ENCODE measurements at regions not wholly inside any gene's neighbourhood (a gene's known extent, or its start where the extent isn't known, plus 50 kb on each side); places are given as distances from the start of the nearest gene placed in this dataset.
A peak's percentile ranks its signal among the peaks of the same experiment; 100 is the strongest.

DNA sequence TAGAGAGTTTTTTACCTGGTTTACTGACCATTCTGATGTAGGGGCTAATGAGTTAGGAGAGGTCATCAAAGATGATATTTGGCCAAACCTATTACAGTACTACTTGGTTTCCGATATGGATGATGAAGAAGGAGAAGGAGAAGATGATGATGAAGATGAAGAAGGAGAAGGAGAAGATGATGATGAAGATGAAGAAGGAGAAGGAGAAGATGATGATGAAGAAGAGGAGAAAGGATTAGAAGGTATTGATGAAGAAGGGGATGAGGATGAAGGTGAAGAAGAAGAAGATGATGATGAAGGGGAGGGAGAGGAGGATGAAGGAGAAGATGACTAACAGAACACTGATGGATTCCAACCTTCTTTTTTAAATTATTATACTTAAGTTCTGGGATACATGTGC is 196.6 kb downstream of the TMX1 start:
- Histone ChIP-seq H3K36me3 (no peaks in the 10 kb centered on the region), H3K4me1 (no peaks in the 10 kb centered on the region), H3K9me3 (no peaks in the 10 kb centered on the region), H3K27ac (no peak overlapping the region), H3K27me3 (no peaks in the 10 kb centered on the region), H3K4me3 (no peak overlapping the region)
- ATAC-seq, result no peak
- no peak for TF ChIP-seq POLR2AphosphoS5 (IDR thresholded peaks at IDR 0.05)
- TF ChIP-seq, protein P1, sequence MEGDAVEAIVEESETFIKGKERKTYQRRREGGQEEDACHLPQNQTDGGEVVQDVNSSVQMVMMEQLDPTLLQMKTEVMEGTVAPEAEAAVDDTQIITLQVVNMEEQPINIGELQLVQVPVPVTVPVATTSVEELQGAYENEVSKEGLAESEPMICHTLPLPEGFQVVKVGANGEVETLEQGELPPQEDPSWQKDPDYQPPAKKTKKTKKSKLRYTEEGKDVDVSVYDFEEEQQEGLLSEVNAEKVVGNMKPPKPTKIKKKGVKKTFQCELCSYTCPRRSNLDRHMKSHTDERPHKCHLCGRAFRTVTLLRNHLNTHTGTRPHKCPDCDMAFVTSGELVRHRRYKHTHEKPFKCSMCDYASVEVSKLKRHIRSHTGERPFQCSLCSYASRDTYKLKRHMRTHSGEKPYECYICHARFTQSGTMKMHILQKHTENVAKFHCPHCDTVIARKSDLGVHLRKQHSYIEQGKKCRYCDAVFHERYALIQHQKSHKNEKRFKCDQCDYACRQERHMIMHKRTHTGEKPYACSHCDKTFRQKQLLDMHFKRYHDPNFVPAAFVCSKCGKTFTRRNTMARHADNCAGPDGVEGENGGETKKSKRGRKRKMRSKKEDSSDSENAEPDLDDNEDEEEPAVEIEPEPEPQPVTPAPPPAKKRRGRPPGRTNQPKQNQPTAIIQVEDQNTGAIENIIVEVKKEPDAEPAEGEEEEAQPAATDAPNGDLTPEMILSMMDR (IDR thresholded peaks at IDR 0.05), result no peak
- no peak for TF ChIP-seq POLR2A (IDR thresholded peaks at IDR 0.05)
- no peak for TF ChIP-seq EP300 (IDR thresholded peaks at IDR 0.05)
- 91% methylated on average over 1 of the region's 1 CpG; no CpG with 5 or more reads in 1 of the 2 donors for whole genome bisulfite sequencing, 2 donors (ENCODE audit: low coverage in 1 of 2)

DNA sequence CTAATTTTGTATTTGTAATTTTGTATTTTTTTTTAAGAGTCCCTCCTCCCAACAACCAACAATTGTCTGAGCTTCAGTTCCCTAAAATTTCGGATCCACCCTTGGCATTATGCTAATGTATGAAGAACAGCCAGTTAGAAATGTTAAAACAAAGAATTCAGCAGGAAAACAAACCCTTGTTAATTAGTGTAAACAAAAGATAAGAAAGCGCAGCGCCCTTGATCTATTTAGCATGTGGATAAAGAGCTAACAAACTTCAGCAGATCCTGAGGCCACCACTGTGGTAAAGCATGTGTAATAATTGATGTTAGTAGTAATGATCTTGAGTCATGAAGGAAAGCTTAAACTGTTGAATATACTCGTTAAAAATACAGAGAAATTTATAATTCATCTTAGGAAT is 199.8 kb downstream of the TMX1 start:
- Histone ChIP-seq H3K27ac (no peak overlapping the region), H3K4me1 (peaks cover 4 to 17% (median 6%) of the 10 kb centered on the region in 3 donors), H3K27me3 (no peaks in the 10 kb centered on the region), H3K4me3 (no peak overlapping the region), H3K36me3 (no peaks in the 10 kb centered on the region), H3K9me3 (no peaks in the 10 kb centered on the region)
- TF ChIP-seq EP300 (IDR thresholded peaks at IDR 0.05), result no peak
- no peak for TF ChIP-seq POLR2AphosphoS5 (IDR thresholded peaks at IDR 0.05)
- no peak for TF ChIP-seq POLR2A (IDR thresholded peaks at IDR 0.05)
- TF ChIP-seq, protein P1 (IDR thresholded peaks at IDR 0.05), result no peak
- 40 to 57% methylated on average over 4 of the region's 4 CpGs for WGBS, 2 donors (ENCODE audit: low coverage in 1 of 2)
- ATAC-seq, result no peak

GRCh38 chr14:51441001-51441400 is 201.0 kb downstream of the TMX1 start:
- TF ChIP-seq POLR2A (IDR thresholded peaks at IDR 0.05), result no peak
- TF ChIP-seq POLR2AphosphoS5 (IDR thresholded peaks at IDR 0.05), result no peak
- TF ChIP-seq, protein P1 (IDR thresholded peaks at IDR 0.05), result no peak
- TF ChIP-seq EP300 (IDR thresholded peaks at IDR 0.05), result no peak
- Histone ChIP-seq H3K27me3 (no peaks in the 10 kb centered on the region), H3K4me1 (peaks cover 4 to 17% (median 6%) of the 10 kb centered on the region in 3 donors), H3K4me3 (no peak overlapping the region), H3K9me3 (no peaks in the 10 kb centered on the region), H3K27ac (no peak overlapping the region), H3K36me3 (no peaks in the 10 kb centered on the region)
- WGBS, 2 donors (ENCODE audit: low coverage in 1 of 2), result 75% methylated on average over 1 of the region's 2 CpGs; no CpG with 5 or more reads in 1 of the 2 donors
- no peak for ATAC-seq

GRCh38 chr14:51442513-51443175 is 202.6 kb downstream of the TMX1 start:
- ATAC-seq, result peak; percentile 75
- WGBS, 2 donors (ENCODE audit: low coverage in 1 of 2), result 11 to 13% methylated on average over 2 of the region's 2 CpGs
- Histone ChIP-seq H3K36me3 (no peaks in the 10 kb centered on the region), H3K27me3 (no peaks in the 10 kb centered on the region), H3K27ac (peak overlapping the region in 2 of 4 donors; percentile 5 to 41), H3K9me3 (no peaks in the 10 kb centered on the region), H3K4me1 (peaks cover 4 to 17% (median 6%) of the 10 kb centered on the region in 3 donors), H3K4me3 (no peak overlapping the region)
- TF ChIP-seq POLR2A (IDR thresholded peaks at IDR 0.05) (no peak), POLR2AphosphoS5 (IDR thresholded peaks at IDR 0.05) (peak; percentile 55)

GRCh38 chr14:51443195-51444018 is 203.4 kb downstream of the TMX1 start:
- Histone ChIP-seq H3K9me3 (no peaks in the 10 kb centered on the region), H3K36me3 (no peaks in the 10 kb centered on the region), H3K4me1 (peaks cover 4 to 18% (median 6%) of the 10 kb centered on the region in 3 donors), H3K27me3 (no peaks in the 10 kb centered on the region), H3K4me3 (no peak overlapping the region), H3K27ac (no peak overlapping the region)
- TF ChIP-seq EP300 (IDR thresholded peaks at IDR 0.05) (no peak), POLR2A (IDR thresholded peaks at IDR 0.05) (no peak), POLR2AphosphoS5 (IDR thresholded peaks at IDR 0.05) (no peak)
- TF ChIP-seq, protein P1 (IDR thresholded peaks at IDR 0.05), result no peak
- WGBS, 2 donors (ENCODE audit: low coverage in 1 of 2), result 84% methylated on average over 4 to 5 of the region's 5 CpGs
- ATAC-seq, result no peak
